ENCODE measurements at regions not wholly inside any gene's neighbourhood (a gene's known extent, or its start where the extent isn't known, plus 50 kb on each side); places are given as distances from the start of the nearest gene placed in this dataset.

GRCh38 chr4:96955691-96956090 lies 1115.8 kb downstream of the PDHA2 start:
- RAD21 ChIA-PET (ENCODE audit: low non-redundant PET in 1 of 2, low total read pairs in 2 of 2, uncharacterized antibody in 2 of 2, unreplicated experiment in 2 of 2), result no interaction called here
- Histone ChIP-seq H3K4me1 (ENCODE audit: control insufficient read depth in 1 of 2, insufficient read depth in 2 of 2, low read length in 2 of 2) (no peaks in the 10 kb centered on the region), H4K20me1 (ENCODE audit: insufficient read depth) (no peaks in the 10 kb centered on the region), H3K9me3 (ENCODE audit: control insufficient read depth in 1 of 2, insufficient read depth in 1 of 2, low read depth in 1 of 2, low read length in 2 of 2) (no peaks in the 10 kb centered on the region), H3K36me3 (ENCODE audit: control insufficient read depth in 1 of 2, insufficient read depth in 2 of 2, low read length in 2 of 2) (no peaks in the 10 kb centered on the region), H3K4me2 (ENCODE audit: low read length) (no peak overlapping the region), H2AFZ (ENCODE audit: low read depth, low read length, poor library complexity, severe bottlenecking) (no peak overlapping the region), H3K9me2 (ENCODE audit: insufficient read depth) (no peaks in the 10 kb centered on the region), H3K27ac (ENCODE audit: low read depth, low read length) (no peak overlapping the region), H3K4me3 (replicated peaks in 1 of 2; ENCODE audit: low read depth in 1 of 2, low read length in 2 of 2) (no peak overlapping the region), H3K27me3 (ENCODE audit: insufficient read depth, low read length) (no peaks in the 10 kb centered on the region), H3K9ac (ENCODE audit: low read length) (no peak overlapping the region), H3K79me2 (ENCODE audit: insufficient read depth, low read length) (no peaks in the 10 kb centered on the region)
- DNase-seq (ENCODE audit: low read depth, low spot score) (no peak), ATAC-seq (no peak)
- POLR2A ChIA-PET, result no interaction called here
- TF ChIP-seq CBX3 (IDR thresholded peaks at IDR 0.05; ENCODE audit: low read depth), result no peak
- TF ChIP-seq SRF (IDR thresholded peaks at IDR 0.05; ENCODE audit: low read depth), result no peak
- TF ChIP-seq CTCF (IDR thresholded peaks at IDR 0.05 in 2 of 3, conservative IDR thresholded peaks at IDR 0.05 in 1 of 3; ENCODE audit: borderline replicate concordance in 1 of 3, insufficient read depth in 1 of 3, low read depth in 2 of 3, low read length in 2 of 3), result no peak
- TF ChIP-seq POLR2AphosphoS5 (IDR thresholded peaks at IDR 0.05; ENCODE audit: low read depth, low read length), result no peak
- no peak for TF ChIP-seq EZH2phosphoT487 (IDR thresholded peaks at IDR 0.05; ENCODE audit: borderline replicate concordance)
- TF ChIP-seq POLR2A (IDR thresholded peaks at IDR 0.05; ENCODE audit: borderline replicate concordance, extremely low read depth, insufficient read depth, insufficient read length), result no peak
- no peak for TF ChIP-seq JUND (IDR thresholded peaks at IDR 0.05)
- TF ChIP-seq ZNF274 (IDR thresholded peaks at IDR 0.05; ENCODE audit: low read depth, low read length), result no peak
- no peak for TF ChIP-seq SP1 (IDR thresholded peaks at IDR 0.05; ENCODE audit: low read depth)
- TF ChIP-seq ATF3 (IDR thresholded peaks at IDR 0.05), result no peak
- TF ChIP-seq TCF7L2 (IDR thresholded peaks at IDR 0.05; ENCODE audit: borderline replicate concordance, extremely low read depth, insufficient read depth, insufficient read length), result no peak
- TF ChIP-seq EZH2 (IDR thresholded peaks at IDR 0.05), result no peak
- TF ChIP-seq REST (IDR thresholded peaks at IDR 0.05; ENCODE audit: low read depth), result no peak
- no peak for TF ChIP-seq YY1 (IDR thresholded peaks at IDR 0.05; ENCODE audit: extremely low read depth, insufficient replicate concordance, low read depth, low read length)
- no peak for TF ChIP-seq RAD21 (IDR thresholded peaks at IDR 0.05; ENCODE audit: low read depth)
- TF ChIP-seq FOSL1 (IDR thresholded peaks at IDR 0.05; ENCODE audit: low read depth), result no peak
- CTCF ChIA-PET, result no interaction called here
- no TSS peak for BruUV-seq (replicated peaks)
- intact Hi-C loops (cut with micrococcal nuclease), result no loop called here
